KMS-11 (cell line): ENCODE measurements at regions not wholly inside any gene's neighbourhood (a gene's known extent, or its start where the extent isn't known, plus 50 kb on each side); places are given as distances from the start of the nearest gene placed in this dataset.
"Not testable (repeated sequence)": the region's sequence is repeated elsewhere in the genome, so short reads cannot be mapped to it uniquely, and the experiment has no call there.

ENCODE experiments used
- H2AFZ ChIP-seq: fragments of 200-600 bp; sonication (generic); 2 replicates; pipeline ENCODE4 v1.6.1; 2016; ENCODE audit warnings: antibody characterized with exemption, mixed run types, low read depth
- H3K27ac ChIP-seq: fragments of 200-600 bp; sonication (generic); 2 replicates; pipeline ENCODE4 v1.6.1; 2016; ENCODE audit warnings: mild to moderate bottlenecking, mixed run types
- H3K27me3 ChIP-seq: fragments of 200-600 bp; sonication (generic); 2 replicates; pipeline ENCODE4 v1.6.1; 2017; ENCODE audit warnings: mild to moderate bottlenecking, low read depth, mixed run types, moderate library complexity; ENCODE audit not compliant: insufficient read depth
- H3K36me3 ChIP-seq: fragments of 200-600 bp; sonication (generic); 2 replicates; pipeline ENCODE4 v1.6.1; 2017; ENCODE audit warnings: mild to moderate bottlenecking, mixed run types; ENCODE audit not compliant: insufficient read depth
- H3K4me1 ChIP-seq: fragments of 200-600 bp; sonication (generic); 2 replicates; pipeline ENCODE4 v1.6.1; 2016; ENCODE audit warnings: mild to moderate bottlenecking, low read depth, mixed run types; ENCODE audit not compliant: poor library complexity, severe bottlenecking
- H3K4me2 ChIP-seq: fragments of 200-600 bp; sonication (generic); 2 replicates; pipeline ENCODE4 v1.7.0; 2016; ENCODE audit warnings: mild to moderate bottlenecking, mixed run types
- H3K4me3 ChIP-seq: fragments of 200-600 bp; sonication (generic); IDR thresholded peaks from 2 replicates; pipeline ENCODE4 v1.6.1; 2017; ENCODE audit warnings: low read depth, low read length, mixed read lengths; ENCODE audit not compliant: insufficient read depth
- H3K79me2 ChIP-seq: fragments of 200-600 bp; sonication (generic); 2 replicates; pipeline ENCODE4 v1.6.1; 2016; ENCODE audit warnings: low read depth, mixed run types; ENCODE audit not compliant: insufficient read depth
- H3K9ac ChIP-seq: fragments of 200-600 bp; sonication (generic); 2 replicates; pipeline ENCODE4 v1.6.1; 2016; ENCODE audit warnings: mild to moderate bottlenecking, mixed run types
- H4K20me1 ChIP-seq: fragments of 200-600 bp; sonication (generic); 2 replicates; pipeline ENCODE4 v1.6.1; 2016; ENCODE audit warnings: mild to moderate bottlenecking, mixed run types; ENCODE audit not compliant: insufficient read depth
- TF ChIP-seq, protein P1 (sequence below): fragments of 200-600 bp; sonication (generic); conservative IDR thresholded peaks from 2 replicates; pipeline ENCODE4 v1.6.1; 2017; ENCODE audit warnings: low read depth, mild to moderate bottlenecking, antibody characterized with exemption, low read length, moderate library complexity, mixed read lengths

DNA sequence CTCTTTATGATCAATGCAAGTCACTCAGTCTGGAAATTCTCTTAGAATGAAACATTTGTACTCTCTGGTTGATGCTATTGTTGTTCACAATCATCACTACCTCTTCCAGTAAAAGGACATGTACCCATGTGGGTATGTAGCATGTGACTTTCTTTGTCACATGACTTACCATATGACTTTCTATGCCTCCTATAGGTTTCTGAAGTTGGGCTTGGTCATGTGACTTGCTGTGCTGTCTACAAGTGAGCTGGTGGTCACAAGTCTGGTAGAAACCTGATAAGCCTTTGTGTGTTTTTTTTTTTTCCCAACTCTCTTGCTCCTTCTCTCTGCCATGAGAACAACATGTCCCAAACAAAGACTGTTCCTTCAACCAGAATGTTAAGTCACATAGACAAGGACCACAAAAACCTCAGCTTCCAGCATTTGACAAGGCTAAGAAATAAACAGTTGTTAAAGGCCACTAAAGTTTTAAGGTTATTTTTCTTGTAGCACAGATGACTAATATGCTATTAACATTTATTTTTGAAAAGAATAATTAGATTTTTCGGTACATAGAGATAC is 379.2 kb upstream of the SLC35B3 start:
- Histone ChIP-seq H3K27me3 (no peaks in the 10 kb centered on the region), H3K79me2 (no peaks in the 10 kb centered on the region), H2AFZ (no peak overlapping the region), H3K4me2 (no peak overlapping the region), H3K9ac (no peak overlapping the region), H4K20me1 (no peaks in the 10 kb centered on the region), H3K4me1 (no peaks in the 10 kb centered on the region), H3K4me3 (no peak overlapping the region), H3K36me3 (no peaks in the 10 kb centered on the region), H3K27ac (no peak overlapping the region)
- TF ChIP-seq, protein P1, sequence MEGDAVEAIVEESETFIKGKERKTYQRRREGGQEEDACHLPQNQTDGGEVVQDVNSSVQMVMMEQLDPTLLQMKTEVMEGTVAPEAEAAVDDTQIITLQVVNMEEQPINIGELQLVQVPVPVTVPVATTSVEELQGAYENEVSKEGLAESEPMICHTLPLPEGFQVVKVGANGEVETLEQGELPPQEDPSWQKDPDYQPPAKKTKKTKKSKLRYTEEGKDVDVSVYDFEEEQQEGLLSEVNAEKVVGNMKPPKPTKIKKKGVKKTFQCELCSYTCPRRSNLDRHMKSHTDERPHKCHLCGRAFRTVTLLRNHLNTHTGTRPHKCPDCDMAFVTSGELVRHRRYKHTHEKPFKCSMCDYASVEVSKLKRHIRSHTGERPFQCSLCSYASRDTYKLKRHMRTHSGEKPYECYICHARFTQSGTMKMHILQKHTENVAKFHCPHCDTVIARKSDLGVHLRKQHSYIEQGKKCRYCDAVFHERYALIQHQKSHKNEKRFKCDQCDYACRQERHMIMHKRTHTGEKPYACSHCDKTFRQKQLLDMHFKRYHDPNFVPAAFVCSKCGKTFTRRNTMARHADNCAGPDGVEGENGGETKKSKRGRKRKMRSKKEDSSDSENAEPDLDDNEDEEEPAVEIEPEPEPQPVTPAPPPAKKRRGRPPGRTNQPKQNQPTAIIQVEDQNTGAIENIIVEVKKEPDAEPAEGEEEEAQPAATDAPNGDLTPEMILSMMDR: no peak

DNA sequence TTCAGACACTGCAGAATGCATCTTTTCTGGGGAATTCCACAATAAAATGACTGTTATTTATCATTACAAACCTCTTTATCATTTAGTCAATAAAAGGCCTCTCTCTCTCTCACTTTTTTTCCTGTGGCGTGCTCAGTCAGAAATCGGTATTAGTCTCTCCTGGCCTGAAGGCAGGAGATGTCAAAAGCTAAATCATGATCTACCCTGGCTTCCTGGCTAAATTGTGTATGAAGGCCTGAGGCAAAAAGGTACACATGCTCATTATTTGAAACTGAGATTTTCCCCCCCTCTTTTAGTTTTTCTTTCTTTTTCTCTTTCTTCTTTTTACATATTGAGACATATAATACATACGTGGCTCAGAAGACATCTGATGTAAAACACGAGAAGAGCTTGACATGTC is 375.0 kb upstream of the SLC35B3 start:
- H3K27me3 ChIP-seq: no peaks in the 10 kb centered on the region
- no peaks in the 10 kb centered on the region for H3K79me2 ChIP-seq
- H3K27ac ChIP-seq: no peak overlapping the region
- TF ChIP-seq, protein P1: no peak
- no peaks in the 10 kb centered on the region for H3K4me1 ChIP-seq
- H3K36me3 ChIP-seq: no peaks in the 10 kb centered on the region
- no peak overlapping the region for H3K4me2 ChIP-seq
- no peak overlapping the region for H2AFZ ChIP-seq
- no peak overlapping the region for H3K4me3 ChIP-seq
- no peaks in the 10 kb centered on the region for H4K20me1 ChIP-seq
- no peak overlapping the region for H3K9ac ChIP-seq

DNA sequence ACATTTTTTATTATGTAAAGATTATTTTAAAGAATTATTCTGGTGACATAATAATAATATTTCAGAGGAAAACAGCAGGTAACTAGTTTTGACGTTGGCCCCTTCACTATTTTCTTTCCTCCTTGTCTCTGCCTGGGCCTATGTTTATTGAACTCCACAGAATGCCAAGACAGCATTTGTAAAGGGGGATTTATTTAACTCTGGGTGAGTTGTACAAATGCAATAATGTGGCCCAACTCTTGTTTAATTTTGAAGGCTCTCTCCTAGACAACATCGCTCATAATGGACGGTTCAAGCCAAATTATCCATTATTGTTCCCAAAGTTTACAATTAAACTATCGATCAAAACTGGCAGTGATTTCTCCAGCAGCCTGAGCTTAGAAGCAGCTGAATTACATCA is 374.3 kb upstream of the SLC35B3 start:
- no peak overlapping the region for H3K27ac ChIP-seq

DNA sequence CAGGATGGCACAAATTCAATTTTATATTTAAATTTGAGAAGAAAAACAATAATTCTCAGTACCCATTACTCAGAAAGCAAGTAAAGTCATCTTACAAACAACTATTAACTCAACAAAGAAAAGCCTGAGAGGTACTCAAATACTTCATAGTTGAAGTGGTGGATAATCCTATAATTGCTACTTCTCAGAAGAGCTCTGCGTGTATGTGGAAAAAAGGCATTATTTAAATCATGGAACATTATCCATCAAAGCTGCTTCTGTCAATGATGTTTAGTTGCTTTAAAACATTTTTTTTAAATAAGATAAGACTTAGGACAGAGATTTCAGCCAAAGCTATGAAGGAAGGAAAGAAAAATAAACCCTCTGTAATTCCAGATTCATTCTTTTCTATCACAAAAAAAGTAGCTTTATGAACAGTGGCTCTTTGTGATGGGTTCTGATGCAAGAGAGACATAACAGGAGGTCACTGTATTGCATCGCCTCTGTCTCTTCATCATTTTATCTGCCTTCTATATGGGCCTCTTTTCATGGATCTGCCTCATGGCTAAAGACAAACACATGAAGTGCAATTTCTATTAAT is 367.9 kb upstream of the SLC35B3 start:
- no peaks in the 10 kb centered on the region for H3K79me2 ChIP-seq
- H3K27ac ChIP-seq: no peak overlapping the region
- H3K4me2 ChIP-seq: no peak overlapping the region
- no peaks in the 10 kb centered on the region for H3K27me3 ChIP-seq
- no peak overlapping the region for H2AFZ ChIP-seq
- H3K36me3 ChIP-seq: no peaks in the 10 kb centered on the region
- no peak overlapping the region for H3K4me3 ChIP-seq
- TF ChIP-seq, protein P1: no peak
- H3K4me1 ChIP-seq: no peaks in the 10 kb centered on the region
- H4K20me1 ChIP-seq: no peaks in the 10 kb centered on the region
- H3K9ac ChIP-seq: no peak overlapping the region

More for the DNA sequence above, 374.3 kb upstream of the SLC35B3 start:
- Histone ChIP-seq H3K4me2 (no peak overlapping the region), H3K79me2 (no peaks in the 10 kb centered on the region), H3K4me3 (no peak overlapping the region), H4K20me1 (no peaks in the 10 kb centered on the region), H2AFZ (no peak overlapping the region), H3K9ac (no peak overlapping the region), H3K27me3 (no peaks in the 10 kb centered on the region), H3K36me3 (no peaks in the 10 kb centered on the region), H3K4me1 (no peaks in the 10 kb centered on the region)
- TF ChIP-seq, protein P1: no peak

DNA sequence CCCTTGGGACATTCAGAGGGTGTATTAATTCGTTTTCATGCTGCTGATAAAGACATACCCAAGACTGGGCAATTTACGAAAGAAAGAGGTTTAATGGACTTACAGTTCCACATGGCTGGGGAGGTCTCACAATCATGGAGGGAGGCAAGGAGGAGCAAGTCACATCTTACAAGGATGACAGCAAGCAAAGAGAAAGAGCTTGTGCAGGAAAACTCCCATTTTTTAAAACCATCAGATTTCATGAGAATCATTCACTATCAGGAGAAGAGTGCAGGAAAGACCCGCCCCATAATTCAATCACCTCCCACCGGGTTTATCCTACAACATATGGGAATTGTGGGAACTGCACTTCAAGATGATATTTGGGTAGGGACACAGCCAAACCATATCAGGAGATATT is 367.1 kb upstream of the SLC35B3 start:
- not testable (repeated sequence) for H3K4me3 ChIP-seq

More for the DNA sequence above, 367.1 kb upstream of the SLC35B3 start:
- not testable (repeated sequence) for H3K36me3 ChIP-seq, H3K79me2 ChIP-seq, H4K20me1 ChIP-seq, H3K4me2 ChIP-seq, H3K27me3 ChIP-seq, H3K4me1 ChIP-seq, H2AFZ ChIP-seq, H3K9ac ChIP-seq, H3K27ac ChIP-seq
